Transverse colon (tissue), 1 donor: ENCODE measurements at regions not wholly inside any gene's neighbourhood (a gene's known extent, or its start where the extent isn't known, plus 50 kb on each side); places are given as distances from the start of the nearest gene placed in this dataset.

Source experiments
- EP300 ChIP-seq: sonication (generic); formaldehyde crosslinking; IDR thresholded peaks from one replicate; pipeline ENCODE4 v1.6.1; 2017; ENCODE audit warnings: antibody characterized with exemption, low read depth
- POLR2A ChIP-seq: fragments of 450-650 bp; IDR thresholded peaks from one replicate; pipeline ENCODE4 v1.6.1; 2016; ENCODE audit warnings: antibody characterized with exemption, mild to moderate bottlenecking, moderate library complexity

DNA sequence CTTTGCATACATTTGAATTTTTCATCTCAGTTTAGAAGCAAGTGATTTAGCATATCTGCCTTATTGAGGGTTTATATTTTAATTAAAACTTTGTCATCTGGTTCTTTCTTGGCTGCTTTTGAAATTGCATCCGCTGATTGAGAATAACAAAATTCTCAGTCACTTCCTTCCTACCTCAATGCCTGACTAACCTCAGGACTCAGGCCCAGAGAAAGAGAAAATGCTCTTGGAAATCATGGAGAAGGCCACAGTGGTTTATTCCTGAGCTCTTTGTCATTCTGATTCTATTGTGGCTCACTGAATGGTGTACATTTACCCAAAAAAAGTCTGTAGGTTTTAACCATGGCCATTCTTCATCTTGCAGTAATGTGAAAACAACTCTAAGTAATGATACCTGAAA lies 533.9 kb downstream of the TBL1XR1 start:
- TF ChIP-seq EP300, result no peak
- no peak for TF ChIP-seq POLR2A
